Fibroblast of the aortic adventitia (primary cell): ENCODE measurements at regions not wholly inside any gene's neighbourhood (a gene's known extent, or its start where the extent isn't known, plus 50 kb on each side); places are given as distances from the start of the nearest gene placed in this dataset.

ENCODE experiments used
- DNase-seq: peaks from one replicate; pipeline ENCODE4 v3.0.0-alpha.2; 2010; ENCODE audit warnings: low read depth
- H3K4me3 ChIP-seq: 2 replicates; pipeline ENCODE4 v1.5.1; 2011; ENCODE audit warnings: low read depth, mild to moderate bottlenecking, control low read depth, low read length, moderate library complexity
- TF ChIP-seq, protein P1 (sequence below): IDR thresholded peaks from 2 replicates; pipeline ENCODE4 v1.5.1; 2011; ENCODE audit warnings: mild to moderate bottlenecking, low read length, control low read depth, inconsistent platforms; ENCODE audit not compliant: insufficient read depth

- no peak overlapping the region for H3K4me3 ChIP-seq
- TF ChIP-seq, protein P1, sequence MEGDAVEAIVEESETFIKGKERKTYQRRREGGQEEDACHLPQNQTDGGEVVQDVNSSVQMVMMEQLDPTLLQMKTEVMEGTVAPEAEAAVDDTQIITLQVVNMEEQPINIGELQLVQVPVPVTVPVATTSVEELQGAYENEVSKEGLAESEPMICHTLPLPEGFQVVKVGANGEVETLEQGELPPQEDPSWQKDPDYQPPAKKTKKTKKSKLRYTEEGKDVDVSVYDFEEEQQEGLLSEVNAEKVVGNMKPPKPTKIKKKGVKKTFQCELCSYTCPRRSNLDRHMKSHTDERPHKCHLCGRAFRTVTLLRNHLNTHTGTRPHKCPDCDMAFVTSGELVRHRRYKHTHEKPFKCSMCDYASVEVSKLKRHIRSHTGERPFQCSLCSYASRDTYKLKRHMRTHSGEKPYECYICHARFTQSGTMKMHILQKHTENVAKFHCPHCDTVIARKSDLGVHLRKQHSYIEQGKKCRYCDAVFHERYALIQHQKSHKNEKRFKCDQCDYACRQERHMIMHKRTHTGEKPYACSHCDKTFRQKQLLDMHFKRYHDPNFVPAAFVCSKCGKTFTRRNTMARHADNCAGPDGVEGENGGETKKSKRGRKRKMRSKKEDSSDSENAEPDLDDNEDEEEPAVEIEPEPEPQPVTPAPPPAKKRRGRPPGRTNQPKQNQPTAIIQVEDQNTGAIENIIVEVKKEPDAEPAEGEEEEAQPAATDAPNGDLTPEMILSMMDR = no peak
- no peak for DNase-seq
Observed at GRCh38 chr11:92386577-92386976, 162.0 kb downstream of the FAT3 start.

GRCh38 chr11:92387859-92388258, 163.2 kb downstream of the FAT3 start:
- no peak overlapping the region for H3K4me3 ChIP-seq
- TF ChIP-seq, protein P1 = no peak
- DNase-seq = no peak

- H3K4me3 ChIP-seq = no peak overlapping the region
- TF ChIP-seq, protein P1 = peak; percentile 22
- DNase-seq = no peak
Observed at GRCh38 chr11:92388380-92388779, 163.8 kb downstream of the FAT3 start.

- H3K4me3 ChIP-seq = no peak overlapping the region
- TF ChIP-seq, protein P1 = no peak
- DNase-seq = no peak
Observed at GRCh38 chr11:92390783-92391182, 166.2 kb downstream of the FAT3 start.

DNA sequence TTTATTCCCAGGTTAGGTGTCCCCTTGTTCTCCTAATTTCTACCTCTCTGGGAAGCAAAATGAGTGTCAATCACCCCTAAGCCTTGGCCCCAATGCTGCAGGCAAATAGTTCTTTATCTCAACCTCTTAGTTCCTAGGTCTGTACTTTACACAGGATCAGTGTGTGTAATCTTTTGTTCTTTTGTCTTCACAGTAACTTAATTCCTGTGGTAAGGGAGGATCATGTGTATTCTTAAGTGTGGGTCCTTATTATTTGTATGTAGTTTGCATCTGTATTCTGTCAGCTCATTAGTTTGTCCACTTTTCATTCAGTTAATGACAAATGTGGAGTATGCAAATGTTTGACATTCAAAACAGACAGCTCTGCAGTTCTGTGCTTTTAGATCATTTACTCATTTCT, 166.7 kb downstream of the FAT3 start:
- no peak overlapping the region for H3K4me3 ChIP-seq
- TF ChIP-seq, protein P1 = no peak
- no peak for DNase-seq

- DNase-seq = no peak
- H3K4me3 ChIP-seq = no peak overlapping the region
- TF ChIP-seq, protein P1 = no peak
Observed at GRCh38 chr11:92391808-92392207, 167.2 kb downstream of the FAT3 start.

DNA sequence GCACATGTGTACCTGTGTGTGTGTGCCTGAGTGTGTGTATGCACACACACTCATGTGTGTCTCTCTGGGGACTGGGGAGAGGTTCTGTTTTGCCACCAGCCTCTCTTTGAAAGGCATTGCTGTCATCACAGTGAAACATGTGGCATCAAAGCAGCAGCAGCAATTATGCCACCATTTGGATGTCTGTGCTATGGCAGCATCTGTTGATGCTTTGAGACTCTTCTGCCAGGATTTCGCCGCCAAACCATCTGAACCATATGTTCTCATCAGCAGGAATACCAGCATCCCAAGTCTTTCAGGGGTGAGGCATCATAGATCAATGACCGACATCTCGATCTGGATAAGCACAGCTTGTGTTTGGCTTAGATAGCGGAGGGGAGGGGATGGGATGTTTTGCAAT, 168.6 kb downstream of the FAT3 start:
- H3K4me3 ChIP-seq = no peak overlapping the region
- no peak for DNase-seq
- TF ChIP-seq, protein P1 = no peak
